ENCODE measurements at regions not wholly inside any gene's neighbourhood (a gene's known extent, or its start where the extent isn't known, plus 50 kb on each side); places are given as distances from the start of the nearest gene placed in this dataset.

DNA sequence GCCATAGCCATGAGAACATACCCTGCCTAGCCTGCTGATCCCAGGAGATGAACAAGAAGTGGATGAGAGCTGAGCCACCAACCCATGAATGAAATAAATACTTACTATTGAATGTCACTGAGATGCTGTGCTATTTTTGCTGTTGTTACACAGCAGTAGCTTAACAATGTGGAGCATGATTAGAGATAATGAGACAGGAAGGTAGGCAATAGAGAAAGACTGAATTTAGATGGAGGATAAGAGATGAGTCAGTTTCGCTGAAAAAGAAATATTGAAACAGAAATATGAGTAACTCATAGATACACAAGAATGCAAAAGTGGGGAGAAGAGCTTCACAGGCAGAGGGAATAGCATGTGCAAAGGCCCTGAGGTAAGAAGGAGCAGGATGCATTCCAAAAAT is 94.9 kb upstream of the TOP1 start:
- TF ChIP-seq, protein P1, sequence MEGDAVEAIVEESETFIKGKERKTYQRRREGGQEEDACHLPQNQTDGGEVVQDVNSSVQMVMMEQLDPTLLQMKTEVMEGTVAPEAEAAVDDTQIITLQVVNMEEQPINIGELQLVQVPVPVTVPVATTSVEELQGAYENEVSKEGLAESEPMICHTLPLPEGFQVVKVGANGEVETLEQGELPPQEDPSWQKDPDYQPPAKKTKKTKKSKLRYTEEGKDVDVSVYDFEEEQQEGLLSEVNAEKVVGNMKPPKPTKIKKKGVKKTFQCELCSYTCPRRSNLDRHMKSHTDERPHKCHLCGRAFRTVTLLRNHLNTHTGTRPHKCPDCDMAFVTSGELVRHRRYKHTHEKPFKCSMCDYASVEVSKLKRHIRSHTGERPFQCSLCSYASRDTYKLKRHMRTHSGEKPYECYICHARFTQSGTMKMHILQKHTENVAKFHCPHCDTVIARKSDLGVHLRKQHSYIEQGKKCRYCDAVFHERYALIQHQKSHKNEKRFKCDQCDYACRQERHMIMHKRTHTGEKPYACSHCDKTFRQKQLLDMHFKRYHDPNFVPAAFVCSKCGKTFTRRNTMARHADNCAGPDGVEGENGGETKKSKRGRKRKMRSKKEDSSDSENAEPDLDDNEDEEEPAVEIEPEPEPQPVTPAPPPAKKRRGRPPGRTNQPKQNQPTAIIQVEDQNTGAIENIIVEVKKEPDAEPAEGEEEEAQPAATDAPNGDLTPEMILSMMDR (IDR thresholded peaks at IDR 0.05; ENCODE audit: low read length, missing control alignments) = no peak
- DNase-seq (ENCODE audit: low read depth) = no peak
- H3K4me3 ChIP-seq (replicated peaks; ENCODE audit: low read depth, low read length) = no peak overlapping the region

DNA sequence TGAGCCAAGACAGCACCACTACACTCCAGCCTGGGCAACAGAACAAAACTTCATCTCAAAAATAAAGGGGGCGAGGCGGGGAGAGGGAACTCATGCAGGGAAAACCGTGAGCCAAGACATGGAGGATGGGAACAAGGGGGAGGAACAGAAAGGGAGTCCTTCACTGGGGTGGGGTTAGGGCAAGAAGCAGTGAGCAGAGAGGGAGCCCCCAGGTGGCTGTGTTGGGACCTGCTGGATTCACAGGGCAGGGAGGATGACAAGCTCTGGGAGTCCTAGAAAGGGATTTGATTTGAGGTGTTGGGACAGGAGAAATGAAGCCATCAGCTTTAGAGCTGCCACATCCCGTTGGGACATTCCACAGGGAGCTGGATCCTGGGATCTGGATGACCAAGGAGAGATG is 90.6 kb upstream of the TOP1 start:
- DNase-seq (ENCODE audit: low read depth) = no peak
- TF ChIP-seq, protein P1 (IDR thresholded peaks at IDR 0.05; ENCODE audit: low read length, missing control alignments) = no peak
- no peak overlapping the region for H3K4me3 ChIP-seq (replicated peaks; ENCODE audit: low read depth, low read length)

DNA sequence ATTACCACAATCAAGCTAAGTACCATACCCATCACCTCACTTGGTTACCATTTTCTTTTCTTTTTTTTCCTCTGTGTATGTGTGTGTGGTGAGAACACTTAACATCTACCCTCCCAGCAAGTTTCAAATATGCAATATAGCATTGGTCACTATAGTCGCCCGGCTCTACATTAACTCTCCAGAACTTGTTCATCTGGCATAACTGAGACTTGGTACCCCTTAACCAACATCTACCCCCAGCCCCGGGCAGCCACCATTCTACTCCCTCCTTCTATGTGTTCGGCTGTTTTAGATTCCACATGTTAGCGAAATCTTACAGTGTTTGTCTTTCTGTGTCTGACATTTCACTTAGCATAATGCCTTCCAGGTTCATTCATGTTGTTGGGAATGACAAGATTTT is 89.0 kb upstream of the TOP1 start:
- H3K4me3 ChIP-seq (replicated peaks; ENCODE audit: low read depth, low read length) = no peak overlapping the region
- TF ChIP-seq, protein P1 (IDR thresholded peaks at IDR 0.05; ENCODE audit: low read length, missing control alignments) = no peak
- no peak for DNase-seq (ENCODE audit: low read depth)

DNA sequence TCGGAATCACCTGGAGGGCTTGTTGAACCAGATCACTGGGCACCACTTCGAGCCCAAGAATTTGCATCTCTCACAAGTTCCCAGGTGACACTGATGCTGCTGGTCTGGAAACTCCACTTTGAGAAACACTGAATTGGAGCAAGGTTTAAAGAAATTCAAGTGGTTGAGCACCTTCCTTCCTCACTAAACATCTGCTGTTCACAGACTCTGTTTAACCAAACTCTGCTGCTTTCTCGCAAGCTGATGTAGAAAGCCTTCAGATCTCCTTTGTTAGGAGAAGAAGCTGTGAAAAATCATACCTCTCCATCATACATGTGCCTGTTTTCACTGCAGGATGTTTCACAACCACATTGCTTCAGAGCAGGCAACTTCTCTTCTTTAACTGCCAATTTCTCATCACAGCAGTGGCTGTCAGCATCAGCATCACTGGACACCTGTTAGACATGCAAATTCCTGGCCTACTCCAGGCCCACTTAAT is 87.5 kb upstream of the TOP1 start:
- DNase-seq (ENCODE audit: low read depth) = no peak
- H3K4me3 ChIP-seq (replicated peaks; ENCODE audit: low read depth, low read length) = no peak overlapping the region
- TF ChIP-seq, protein P1 (IDR thresholded peaks at IDR 0.05; ENCODE audit: low read length, missing control alignments) = no peak

DNA sequence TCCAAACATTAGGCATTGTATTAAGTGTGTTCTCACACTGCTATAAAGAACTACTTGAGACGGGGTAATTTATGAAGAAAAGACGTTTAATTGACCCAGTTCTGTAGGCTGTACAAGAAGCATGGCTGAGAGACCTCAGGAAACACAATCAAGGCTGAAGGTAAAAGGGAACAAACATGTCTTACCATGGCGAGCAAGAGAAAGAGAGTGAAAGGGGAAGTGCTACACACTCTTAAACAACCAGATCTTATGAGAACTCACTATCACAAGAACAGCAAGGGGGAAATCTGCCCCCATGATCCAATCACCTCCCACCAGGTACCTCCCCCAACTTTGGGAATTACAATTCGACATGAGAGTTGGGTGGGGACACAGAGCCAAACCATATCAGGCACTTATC is 86.6 kb upstream of the TOP1 start:
- H3K4me3 ChIP-seq (replicated peaks; ENCODE audit: low read depth, low read length) = no peak overlapping the region
- no peak for DNase-seq (ENCODE audit: low read depth)
- TF ChIP-seq, protein P1 (IDR thresholded peaks at IDR 0.05; ENCODE audit: low read length, missing control alignments) = no peak

DNA sequence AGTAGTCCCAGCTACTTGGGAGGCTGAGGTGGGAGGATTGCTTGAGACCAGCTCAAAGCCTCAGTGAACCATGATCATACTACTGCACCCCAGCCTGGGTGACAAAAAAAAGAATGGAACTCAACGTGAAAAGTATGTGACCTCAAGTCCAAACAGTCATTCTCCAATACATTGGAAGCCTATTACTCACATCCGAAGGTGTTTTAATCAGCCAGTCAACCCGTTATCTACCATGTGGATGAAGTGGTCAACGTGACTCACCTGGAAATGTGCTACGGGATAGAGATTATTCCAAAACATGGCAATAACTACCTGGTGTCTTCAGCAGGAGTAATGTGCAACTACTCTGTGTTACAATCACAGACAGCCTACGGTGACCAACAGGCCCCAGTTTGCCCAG is 85.8 kb upstream of the TOP1 start:
- no peak overlapping the region for H3K4me3 ChIP-seq (replicated peaks; ENCODE audit: low read depth, low read length)
- DNase-seq (ENCODE audit: low read depth) = no peak
- TF ChIP-seq, protein P1 (IDR thresholded peaks at IDR 0.05; ENCODE audit: low read length, missing control alignments) = no peak

DNA sequence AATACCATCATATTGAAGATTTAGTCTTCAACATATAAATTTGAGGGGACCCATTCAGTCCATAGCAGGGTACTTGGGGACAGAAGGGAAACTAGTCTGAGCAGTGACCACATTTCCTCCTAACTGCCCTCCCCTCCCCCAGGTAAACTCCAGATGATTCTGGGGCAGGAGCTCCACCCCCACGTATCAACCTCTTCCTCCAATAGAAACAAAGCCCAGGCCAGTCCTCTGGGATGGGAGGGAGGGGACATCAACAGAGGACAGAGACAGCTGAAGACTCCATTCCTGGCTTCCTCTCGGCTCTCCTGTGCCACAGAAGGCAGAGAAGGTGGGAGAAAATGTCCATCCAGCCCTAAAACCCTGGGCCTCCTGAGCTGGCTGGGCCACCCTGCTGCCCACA is 85.0 kb upstream of the TOP1 start:
- TF ChIP-seq, protein P1 (IDR thresholded peaks at IDR 0.05; ENCODE audit: low read length, missing control alignments) = no peak
- DNase-seq (ENCODE audit: low read depth) = no peak

More for the DNA sequence above, 85.0 kb upstream of the TOP1 start:
- no peak overlapping the region for H3K4me3 ChIP-seq (replicated peaks; ENCODE audit: low read depth, low read length)

Data from fibroblast of pulmonary artery (primary cell).